Panc1 (cell line): ENCODE measurements at regions not wholly inside any gene's neighbourhood (a gene's known extent, or its start where the extent isn't known, plus 50 kb on each side); places are given as distances from the start of the nearest gene placed in this dataset.

Experiments
- ATAC-seq: fragments of 200-7000 bp; cut with Tn5 transposase; 2 replicates; pipeline ENCODE4 v1.9.1; 2020; ENCODE audit warnings: mild to moderate bottlenecking, moderate library complexity
- BruUV-seq: library from RNA; stranded (reverse); fragments of 400-500 nt; replicated peaks from 2 replicates; lab custom pipeline; 2021; lab: Mats Ljungman, UMichigan
- CTCF ChIA-PET: fragments of 300-600 bp; sonication (Branson Sonifier 250); formaldehyde crosslinking; loops from one replicate; lab custom pipeline; 2022; ENCODE audit warnings: antibody characterized with exemption; lab: Charles Lee
- POLR2A ChIA-PET: fragments of 300-600 bp; sonication (Branson Sonifier 250); formaldehyde crosslinking; loops from one replicate; lab custom pipeline; 2022; ENCODE audit warnings: antibody characterized with exemption; lab: Charles Lee
- DNase-seq: peaks from one replicate; pipeline ENCODE4 v3.0.0-alpha.2; 2010; ENCODE audit warnings: low read depth, low spot score
- H3K27ac ChIP-seq: 2 replicates; pipeline ENCODE4 v1.5.1; 2011; ENCODE audit warnings: mild to moderate bottlenecking, low read length, inconsistent platforms
- H3K27me3 ChIP-seq: fragments of 200-500 bp; sonication (Bioruptor generic); 2 replicates; pipeline ENCODE4 v1.6.0; 2014; ENCODE audit warnings: low read length, inconsistent platforms; ENCODE audit not compliant: control insufficient read depth, insufficient read depth
- H3K36me3 ChIP-seq: fragments of 200-500 bp; sonication (Bioruptor generic); 2 replicates; pipeline ENCODE4 v1.5.1; 2014; ENCODE audit warnings: inconsistent platforms, mild to moderate bottlenecking, low read length, moderate library complexity; ENCODE audit not compliant: control insufficient read depth, insufficient read depth
- H3K4me1 ChIP-seq: 2 replicates; pipeline ENCODE4 v1.5.1; 2011; ENCODE audit warnings: inconsistent platforms, mild to moderate bottlenecking, low read length, moderate library complexity; ENCODE audit not compliant: control insufficient read depth, insufficient read depth
- H3K4me3 ChIP-seq, 2 experiments: 2 replicates each; pipeline ENCODE4 v1.5.1; 2011 to 2012; ENCODE audit warnings: low read depth in 2 of 2, low read length in 2 of 2, mild to moderate bottlenecking in 2 of 2, inconsistent platforms in 1 of 2, moderate library complexity in 1 of 2
- H3K9me3 ChIP-seq: fragments of 200-500 bp; sonication (Bioruptor generic); 2 replicates; pipeline ENCODE4 v1.5.1; 2014; ENCODE audit warnings: low read depth, mild to moderate bottlenecking, inconsistent platforms, low read length, moderate library complexity; ENCODE audit not compliant: control insufficient read depth, insufficient read depth
- CTCF ChIP-seq: fragments of 450-650 bp; IDR thresholded peaks from 2 replicates; pipeline ENCODE4 v1.5.1; 2017; ENCODE audit warnings: mild to moderate bottlenecking
- POLR2AphosphoS5 ChIP-seq: IDR thresholded peaks from 2 replicates; pipeline ENCODE4 v1.6.1; 2012; ENCODE audit warnings: mild to moderate bottlenecking, low read depth, low read length, moderate library complexity
- REST ChIP-seq, 2 experiments: IDR thresholded peaks; 2 replicates each; pipeline ENCODE4 v1.6.1; 2011 to 2012; ENCODE audit warnings: low read depth in 2 of 2, control low read depth in 1 of 2, low read length in 1 of 2, mild to moderate bottlenecking in 1 of 2, moderate library complexity in 1 of 2; ENCODE audit not compliant: insufficient read depth in 1 of 2
- SIN3A ChIP-seq: IDR thresholded peaks from 2 replicates; pipeline ENCODE4 v1.6.1; 2012; ENCODE audit warnings: low read depth, mild to moderate bottlenecking, low read length, moderate library complexity, borderline replicate concordance; ENCODE audit not compliant: insufficient read depth
- TCF7L2 ChIP-seq: IDR thresholded peaks from 2 replicates; pipeline ENCODE4 v1.6.1; 2011; ENCODE audit warnings: mild to moderate bottlenecking, low read depth, low read length, inconsistent platforms
- in situ Hi-C: cut with HindIII; loops from 2 replicates; pipeline ENCODE4 v1.10.0; 2016; ENCODE audit warnings: low sequenced_read_pairs, low pct_unique_long_range_greater_than_20kb
- intact Hi-C: fragments of 100-400 bp; cut with micrococcal nuclease; formaldehyde crosslinking; loops from one replicate; pipeline ENCODE4 v1.10.0; 2022; ENCODE audit not compliant: unreplicated experiment

GRCh38 chr2:105451571-105452166, 52.8 kb upstream of the FHL2 start:
- intact Hi-C loops (no loop called here), in situ Hi-C loops (no loop called here)
- Histone ChIP-seq H3K27ac (peak overlapping the region; percentile 95), H3K9me3 (no peaks in the 10 kb centered on the region), H3K4me3 (no peak overlapping the region), H3K27me3 (no peaks in the 10 kb centered on the region), H3K4me1 (peaks cover 43% of the 10 kb centered on the region), H3K36me3 (no peaks in the 10 kb centered on the region)
- BruUV-seq: no TSS peak
- no peak for DNase-seq
- TF ChIP-seq TCF7L2 (no peak), CTCF (no peak), POLR2AphosphoS5 (no peak), SIN3A (no peak), REST (IDR thresholded peaks at IDR 0.05; ENCODE audit: insufficient read depth in 1 of 2, low read depth in 2 of 2, low read length in 1 of 2) (no peak)
- ATAC-seq: no peak
- CTCF ChIA-PET: no interaction called here
- POLR2A ChIA-PET: interaction anchor here (1.3 kb wide), 1 partner anchor 47 kb away, joined by 3 read pairs; no protein-coding TSS in a partner anchor

- intact Hi-C loops: no loop called here
- Histone ChIP-seq H3K4me3 (no peak overlapping the region), H3K27me3 (no peaks in the 10 kb centered on the region), H3K27ac (peak overlapping the region; percentile 98), H3K9me3 (no peaks in the 10 kb centered on the region), H3K4me1 (peaks cover 31% of the 10 kb centered on the region), H3K36me3 (no peaks in the 10 kb centered on the region)
- in situ Hi-C loops: no loop called here
- BruUV-seq: no TSS peak
- POLR2A ChIA-PET: interaction anchor here (0.6 to 1.3 kb wide), 3 partner anchors 12 to 77 kb away, joined by 3 read pairs; no protein-coding TSS in a partner anchor
- CTCF ChIA-PET: no interaction called here
- DNase-seq: no peak
- ATAC-seq: no peak
- TF ChIP-seq REST (IDR thresholded peaks at IDR 0.05; ENCODE audit: insufficient read depth in 1 of 2, low read depth in 2 of 2, low read length in 1 of 2): no peak
- TF ChIP-seq POLR2AphosphoS5: no peak
- no peak for TF ChIP-seq TCF7L2
- TF ChIP-seq CTCF: no peak
- no peak for TF ChIP-seq SIN3A
Measured at GRCh38 chr2:105450471-105450870, 51.6 kb upstream of the FHL2 start.
